ENCODE measurements at regions not wholly inside any gene's neighbourhood (a gene's known extent, or its start where the extent isn't known, plus 50 kb on each side); places are given as distances from the start of the nearest gene placed in this dataset.

GRCh38 chr15:47505712-47506328 lies 211.5 kb upstream of the SEMA6D start:
- DNase-seq (ENCODE audit: low read depth in 2 of 2): no peak

- peak; percentile 54 to 60 for DNase-seq (ENCODE audit: low read depth in 2 of 2)
Measured at GRCh38 chr15:47506329-47507100, 210.8 kb upstream of the SEMA6D start.

GRCh38 chr15:47507221-47507985 lies 209.9 kb upstream of the SEMA6D start:
- no peak for DNase-seq (ENCODE audit: low read depth in 2 of 2)

GRCh38 chr15:47511261-47511660 lies 206.0 kb upstream of the SEMA6D start:
- no peak for DNase-seq (ENCODE audit: low read depth in 2 of 2)

GRCh38 chr15:47513471-47513870 lies 203.8 kb upstream of the SEMA6D start:
- DNase-seq (ENCODE audit: low read depth in 2 of 2): no peak

GRCh38 chr15:47514200-47514652 lies 203.1 kb upstream of the SEMA6D start:
- DNase-seq (ENCODE audit: low read depth in 2 of 2): peak; percentile 52 to 55

GRCh38 chr15:47516558-47516957 lies 200.7 kb upstream of the SEMA6D start:
- no peak for DNase-seq (ENCODE audit: low read depth in 2 of 2)

- no peak for DNase-seq (ENCODE audit: low read depth in 2 of 2)
Measured at GRCh38 chr15:47516972-47517371, 200.3 kb upstream of the SEMA6D start.

GRCh38 chr15:47517737-47518136 lies 199.6 kb upstream of the SEMA6D start:
- no peak for DNase-seq (ENCODE audit: low read depth in 2 of 2)

GRCh38 chr15:47523681-47524475 lies 193.4 kb upstream of the SEMA6D start:
- DNase-seq (ENCODE audit: low read depth in 2 of 2): no peak

- DNase-seq (ENCODE audit: low read depth in 2 of 2): no peak
Measured at GRCh38 chr15:47529241-47529640, 188.1 kb upstream of the SEMA6D start.

GRCh38 chr15:47534673-47535072 lies 182.6 kb upstream of the SEMA6D start:
- no peak for DNase-seq (ENCODE audit: low read depth in 2 of 2)

- no peak for DNase-seq (ENCODE audit: low read depth in 2 of 2)
Measured at GRCh38 chr15:47541562-47541961, 175.7 kb upstream of the SEMA6D start.

GRCh38 chr15:47542312-47542989 lies 174.9 kb upstream of the SEMA6D start:
- DNase-seq (ENCODE audit: low read depth in 2 of 2): no peak

GRCh38 chr15:47548231-47548630 lies 169.1 kb upstream of the SEMA6D start:
- no peak for DNase-seq (ENCODE audit: low read depth in 2 of 2)

- DNase-seq (ENCODE audit: low read depth in 2 of 2): no peak
Measured at GRCh38 chr15:47548986-47549385, 168.3 kb upstream of the SEMA6D start.

- no peak for DNase-seq (ENCODE audit: low read depth in 2 of 2)
Measured at GRCh38 chr15:47551079-47551478, 166.2 kb upstream of the SEMA6D start.

GRCh38 chr15:47551546-47551945 lies 165.8 kb upstream of the SEMA6D start:
- no peak for DNase-seq (ENCODE audit: low read depth in 2 of 2)

- no peak for DNase-seq (ENCODE audit: low read depth in 2 of 2)
Measured at GRCh38 chr15:47552978-47553608, 164.2 kb upstream of the SEMA6D start.

GRCh38 chr15:47553947-47554346 lies 163.4 kb upstream of the SEMA6D start:
- DNase-seq (ENCODE audit: low read depth in 2 of 2): no peak

- no peak for DNase-seq (ENCODE audit: low read depth in 2 of 2)
Measured at GRCh38 chr15:47561102-47561501, 156.2 kb upstream of the SEMA6D start.
